HT1080 (cell line): ENCODE measurements at regions not wholly inside any gene's neighbourhood (a gene's known extent, or its start where the extent isn't known, plus 50 kb on each side); places are given as distances from the start of the nearest gene placed in this dataset. TPM values are rescaled to one million over a fixed set of nuclear protein-coding genes. Genes with fewer than 3 reads are reported as not detected.
"Not testable (repeated sequence)": the region's sequence is repeated elsewhere in the genome, so short reads cannot be mapped to it uniquely, and the experiment has no call there.

Experiments
- DNase-seq: peaks from one replicate; pipeline ENCODE4 v3.0.0-alpha.2; 2015; ENCODE audit warnings: low read depth
- small RNA-seq: library from RNA; depleted of rRNA; stranded (forward); fragments of <200 nt; gene quantifications from one replicate; pipeline ENCODE3, GENCODE V24; 2014

GRCh38 chrX:12042615-12043014 lies 95.7 kb upstream of the FRMPD4 start:
- DNase-seq: no peak

- no peak for DNase-seq
These were observed 86.2 kb upstream of the FRMPD4 start for GRCh38 chrX:12052109-12052508.

GRCh38 chrX:12058087-12058486 lies 80.2 kb upstream of the FRMPD4 start:
- DNase-seq: no peak

- no peak for DNase-seq
These were observed 77.6 kb upstream of the FRMPD4 start for GRCh38 chrX:12060489-12061260.

- DNase-seq: peak; percentile 36
These were observed 73.0 kb upstream of the FRMPD4 start for GRCh38 chrX:12065251-12065650.

- DNase-seq: peak; percentile 1
These were observed 62.2 kb upstream of the FRMPD4 start for GRCh38 chrX:12076046-12076445.

- peak; percentile 39 for DNase-seq
These were observed 58.0 kb upstream of the FRMPD4 start for GRCh38 chrX:12080265-12080664.

GRCh38 chrX:12082959-12083358 lies 55.3 kb upstream of the FRMPD4 start:
- not testable (repeated sequence) for DNase-seq

Small RNA genes in the stretch of these regions (small RNA-seq; reads per million reads assigned to genes)
- not detected for gene RF00019
